ENCODE measurements at regions not wholly inside any gene's neighbourhood (a gene's known extent, or its start where the extent isn't known, plus 50 kb on each side); places are given as distances from the start of the nearest gene placed in this dataset.

DNA sequence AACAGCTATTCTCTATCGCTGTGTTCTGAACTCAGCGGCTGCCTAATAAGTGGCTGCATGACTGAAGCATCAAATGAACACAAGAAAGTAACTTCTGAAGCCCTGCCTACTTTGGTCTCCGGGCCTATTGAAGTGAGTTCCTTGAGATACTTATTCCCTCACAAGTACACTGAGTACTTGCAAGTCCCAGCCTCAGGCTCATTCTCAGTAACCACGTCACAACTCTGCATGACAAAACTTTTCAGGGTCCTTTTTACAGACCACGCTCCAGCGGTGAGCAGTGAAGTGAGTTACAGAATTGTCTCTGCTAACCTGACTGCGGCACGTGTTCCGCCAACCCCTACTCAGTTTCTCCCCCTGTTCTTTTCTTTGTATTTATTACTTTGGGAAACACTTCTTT is 1342.7 kb upstream of the ADGRL4 start:
- Histone ChIP-seq H4K91ac (replicated peaks; ENCODE audit: insufficient read length, low read length) (no peak overlapping the region), H3K18ac (ENCODE audit: extremely low read depth, low read length) (no peak overlapping the region), H2BK20ac (ENCODE audit: low read length) (no peak overlapping the region), H3K14ac (ENCODE audit: insufficient read length) (no peak overlapping the region), H3K4me2 (ENCODE audit: insufficient read depth in 1 of 2, low read depth in 2 of 2, low read length in 2 of 2) (no peak overlapping the region), H3K9me3 (ENCODE audit: insufficient read depth in 2 of 2, low read depth in 1 of 2, low read length in 1 of 2) (no peaks in the 10 kb centered on the region), H4K8ac (ENCODE audit: extremely low read depth, insufficient read depth, low read length) (no peak overlapping the region), H3K9ac (replicated peaks in 1 of 4; ENCODE audit: extremely low read depth in 1 of 4, low read depth in 3 of 4, low read length in 3 of 4) (no peak overlapping the region), H3K79me2 (ENCODE audit: control insufficient read depth in 1 of 2, insufficient read depth in 2 of 2, low read length in 2 of 2) (no peaks in the 10 kb centered on the region), H2BK15ac (ENCODE audit: low read length) (no peak overlapping the region), H3K4ac (replicated peaks; ENCODE audit: insufficient read length, low read depth, low read length) (no peak overlapping the region), H3K27ac (ENCODE audit: low read depth, low read length) (no peak overlapping the region), H2BK5ac (ENCODE audit: low read depth, low read length) (no peak overlapping the region), H2BK12ac (ENCODE audit: low read depth, low read length) (no peak overlapping the region), H3K23ac (ENCODE audit: insufficient read length) (no peak overlapping the region), H2AFZ (ENCODE audit: low read length) (peak overlapping the region; percentile 90), H3K4me3 (ENCODE audit: extremely low read depth in 1 of 4, insufficient read depth in 2 of 4, low read depth in 3 of 4, low read length in 4 of 4) (no peak overlapping the region), H4K5ac (ENCODE audit: insufficient read length, low read depth, low read length) (no peak overlapping the region), H3K36me3 (ENCODE audit: control insufficient read depth in 2 of 4, insufficient read depth in 4 of 4, low read length in 3 of 4) (no peaks in the 10 kb centered on the region), H4K20me1 (replicated peaks in 1 of 2; ENCODE audit: control insufficient read depth in 1 of 2, insufficient read depth in 2 of 2, low read length in 2 of 2) (no peaks in the 10 kb centered on the region), H3K4me1 (replicated peaks in 1 of 4; ENCODE audit: control insufficient read depth in 3 of 4, insufficient read depth in 4 of 4, low read length in 3 of 4) (no peaks in the 10 kb centered on the region), H2AK5ac (ENCODE audit: low read depth, low read length) (no peak overlapping the region), H3K56ac (replicated peaks; ENCODE audit: insufficient read length, low read depth, low read length) (no peak overlapping the region), H3K79me1 (ENCODE audit: low read depth, low read length) (no peaks in the 10 kb centered on the region), H3K23me2 (ENCODE audit: low read depth, low read length) (no peaks in the 10 kb centered on the region), H3K27me3 (replicated peaks in 1 of 4; ENCODE audit: control insufficient read depth in 3 of 4, extremely low read depth in 1 of 4, insufficient read depth in 3 of 4, low read length in 3 of 4) (no peaks in the 10 kb centered on the region), H2BK120ac (replicated peaks; ENCODE audit: low read depth, low read length) (no peak overlapping the region)
- 85% methylated on average over 9 of the region's 9 CpGs; no CpG with 5 or more reads in 1 of the 2 experiments for WGBS, 2 experiments (ENCODE audit: extremely low coverage in 1 of 2, insufficient coverage in 1 of 2, insufficient read length in 1 of 2, insufficient replicate concordance in 2 of 2, low coverage in 1 of 2, low lambda C conversion rate in 2 of 2, missing lambda C conversion rate in 1 of 2)
- no peak for FAIRE-seq
- peak in 1 of 2 experiments; percentile 9 for DNase-seq (ENCODE audit: low read depth in 1 of 2, low spot score in 2 of 2)
- POLR2A ChIA-PET (ENCODE audit: partially characterized antibody), result no interaction called here
- CTCF ChIA-PET (ENCODE audit: partially characterized antibody), result interaction anchor here (1.3 kb wide), 1 partner anchor 10 kb away, joined by 3 read pairs; no protein-coding TSS in a partner anchor
- no peak for TF ChIP-seq TCF12 (IDR thresholded peaks at IDR 0.05; ENCODE audit: low read depth, low read length)
- TF ChIP-seq CBX5 (IDR thresholded peaks at IDR 0.05; ENCODE audit: low read depth, low read length), result no peak
- TF ChIP-seq ASH2L (IDR thresholded peaks at IDR 0.05; ENCODE audit: low read length), result no peak
- TF ChIP-seq KDM1A (IDR thresholded peaks at IDR 0.05; ENCODE audit: borderline replicate concordance, low read length), result no peak
- no peak for TF ChIP-seq RAD21 (IDR thresholded peaks at IDR 0.05 in 1 of 2, conservative IDR thresholded peaks at IDR 0.05 in 1 of 2; ENCODE audit: low read depth in 2 of 2, low read length in 2 of 2)
- no peak for TF ChIP-seq BACH1 (IDR thresholded peaks at IDR 0.05; ENCODE audit: low read length)
- no peak for TF ChIP-seq YY1 (IDR thresholded peaks at IDR 0.05; ENCODE audit: low read depth, low read length)
- no peak for TF ChIP-seq KDM4A (IDR thresholded peaks at IDR 0.05; ENCODE audit: low read depth, low read length, severe bottlenecking)
- no peak for TF ChIP-seq SP4 (IDR thresholded peaks at IDR 0.05; ENCODE audit: low read length)
- TF ChIP-seq POLR2A (IDR thresholded peaks at IDR 0.05; ENCODE audit: control extremely low read depth in 1 of 2, low read depth in 2 of 2, low read length in 2 of 2), result no peak
- TF ChIP-seq BCL11A (IDR thresholded peaks at IDR 0.05; ENCODE audit: low read depth in 2 of 2, low read length in 2 of 2), result no peak
- no peak for TF ChIP-seq EGR1 (IDR thresholded peaks at IDR 0.05; ENCODE audit: borderline replicate concordance, low read depth, low read length)
- no peak for TF ChIP-seq GABPA (IDR thresholded peaks at IDR 0.05; ENCODE audit: borderline replicate concordance, insufficient read depth, low read length)
- TF ChIP-seq KDM5A (IDR thresholded peaks at IDR 0.05; ENCODE audit: low read length), result no peak
- TF ChIP-seq CTBP2 (IDR thresholded peaks at IDR 0.05; ENCODE audit: borderline replicate concordance, insufficient read depth, insufficient read length, low read length), result no peak
- TF ChIP-seq SP1 (IDR thresholded peaks at IDR 0.05; ENCODE audit: low read depth, low read length), result no peak
- TF ChIP-seq POU5F1 (IDR thresholded peaks at IDR 0.05; ENCODE audit: low read depth, low read length), result no peak

Measured in H1 (cell line).